GM13977 (cell line): ENCODE measurements at regions not wholly inside any gene's neighbourhood (a gene's known extent, or its start where the extent isn't known, plus 50 kb on each side); places are given as distances from the start of the nearest gene placed in this dataset.
"Not testable (repeated sequence)": the region's sequence is repeated elsewhere in the genome, so short reads cannot be mapped to it uniquely, and the experiment has no call there.

Experiments
- DNase-seq: peaks from one replicate; pipeline ENCODE4 v3.0.0; 2012; ENCODE audit warnings: low spot score
- CTCF ChIP-seq: IDR thresholded peaks from 2 replicates; pipeline ENCODE4 v1.5.1; 2012; ENCODE audit warnings: mild to moderate bottlenecking, control low read depth; ENCODE audit not compliant: insufficient read depth; ENCODE audit errors: extremely low read depth, missing control alignments
- in situ Hi-C: fragments of 300-500 bp; cut with MboI; formaldehyde crosslinking; loops from one replicate; pipeline ENCODE4 v1.12.0; 2022; ENCODE audit warnings: low sequenced_read_pairs, low pct_unique_long_range_greater_than_20kb, mixed read lengths, inconsistent platforms; ENCODE audit not compliant: unreplicated experiment

- TF ChIP-seq CTCF, result no peak
- no peak for DNase-seq
- in situ Hi-C loops, result no loop called here
These were observed 400.1 kb upstream of the PCSK5 start for GRCh38 chr9:75490326-75490725.

GRCh38 chr9:75491533-75491932 is 398.9 kb upstream of the PCSK5 start:
- no peak for DNase-seq
- no peak for TF ChIP-seq CTCF
- in situ Hi-C loops, result no loop called here

GRCh38 chr9:75499812-75500211 is 390.7 kb upstream of the PCSK5 start:
- no peak for DNase-seq
- in situ Hi-C loops, result no loop called here

GRCh38 chr9:75500479-75500878 is 390.0 kb upstream of the PCSK5 start:
- in situ Hi-C loops, result no loop called here
- no peak for TF ChIP-seq CTCF
- no peak for DNase-seq

More at GRCh38 chr9:75499812-75500211, 390.7 kb upstream of the PCSK5 start:
- no peak for TF ChIP-seq CTCF

GRCh38 chr9:75500940-75501339 is 389.5 kb upstream of the PCSK5 start:
- in situ Hi-C loops, DNase-seq: not testable (repeated sequence)

GRCh38 chr9:75504721-75505120 is 385.8 kb upstream of the PCSK5 start:
- in situ Hi-C loops, result no loop called here
- no peak for DNase-seq
- TF ChIP-seq CTCF, result no peak

GRCh38 chr9:75505654-75506053 is 384.8 kb upstream of the PCSK5 start:
- in situ Hi-C loops, result no loop called here
- TF ChIP-seq CTCF, result no peak
- DNase-seq, result no peak
